Stimulated activated CD8-positive, alpha-beta memory T cell treated with anti-CD3 and anti-CD28 coated beads, Interleukin-7, amount 100 ng/mL, for 24 hours (primary cell): ENCODE measurements at regions not wholly inside any gene's neighbourhood (a gene's known extent, or its start where the extent isn't known, plus 50 kb on each side); places are given as distances from the start of the nearest gene placed in this dataset.
"Not testable (repeated sequence)": the region's sequence is repeated elsewhere in the genome, so short reads cannot be mapped to it uniquely, and the experiment has no call there.

Experiments
- DNase-seq: peaks from one replicate; pipeline ENCODE4 v3.0.0-alpha.2; 2020; ENCODE audit warnings: low read depth

GRCh38 chr17:68097161-68097805, 61.7 kb downstream of the KPNA2 start:
- no peak for DNase-seq

DNA sequence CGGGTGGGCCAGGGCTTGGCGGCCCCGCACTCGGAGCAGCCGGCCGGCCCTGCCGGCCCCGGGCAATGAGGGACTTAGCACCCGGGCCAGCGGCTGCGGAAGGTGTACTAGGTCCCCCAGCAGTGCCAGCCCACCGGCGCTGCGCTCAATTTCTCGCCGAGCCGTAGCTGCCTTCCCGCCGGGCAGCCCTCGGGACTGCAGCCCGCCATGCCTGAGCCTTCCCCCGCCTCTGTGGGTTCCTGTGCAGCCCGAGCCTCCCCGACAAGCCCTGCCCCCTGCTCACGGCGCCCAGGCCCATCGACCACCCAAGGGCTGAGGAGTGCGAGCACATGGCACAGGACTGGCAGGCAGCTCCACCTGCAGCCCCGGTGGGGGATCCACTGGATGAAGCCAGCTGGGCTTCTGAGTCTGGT, 63.8 kb downstream of the KPNA2 start:
- not testable (repeated sequence) for DNase-seq

DNA sequence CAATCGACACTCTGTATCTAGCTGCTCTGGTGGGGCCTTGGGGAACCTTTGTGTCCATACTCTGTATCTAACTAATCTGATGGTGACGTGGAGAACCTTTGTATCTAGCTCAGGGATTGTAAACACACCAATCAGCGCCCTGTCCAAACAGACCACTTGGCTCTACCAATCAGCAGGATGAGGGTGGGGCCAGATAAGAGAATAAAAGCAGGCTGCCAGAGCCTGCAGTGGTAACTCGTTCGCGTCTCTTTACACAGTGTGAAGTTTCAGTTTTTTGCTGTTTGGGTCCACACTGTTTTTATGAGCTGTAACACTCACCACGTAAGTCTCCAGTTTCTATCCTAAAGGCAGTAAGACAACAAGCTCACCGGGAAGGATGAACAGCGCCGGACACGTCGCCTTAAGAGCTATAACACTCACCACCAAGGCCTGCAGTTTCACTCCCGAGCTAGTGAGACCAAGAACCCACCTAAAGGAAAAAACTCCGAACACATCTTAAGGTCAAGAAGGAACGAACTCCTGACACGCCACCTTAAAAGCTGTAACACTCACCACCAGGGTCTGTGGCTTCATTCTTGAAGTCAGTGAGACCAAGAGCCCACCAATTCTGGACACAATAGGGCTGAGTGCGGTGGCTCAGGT, 64.6 kb downstream of the KPNA2 start:
- DNase-seq = no peak

DNA sequence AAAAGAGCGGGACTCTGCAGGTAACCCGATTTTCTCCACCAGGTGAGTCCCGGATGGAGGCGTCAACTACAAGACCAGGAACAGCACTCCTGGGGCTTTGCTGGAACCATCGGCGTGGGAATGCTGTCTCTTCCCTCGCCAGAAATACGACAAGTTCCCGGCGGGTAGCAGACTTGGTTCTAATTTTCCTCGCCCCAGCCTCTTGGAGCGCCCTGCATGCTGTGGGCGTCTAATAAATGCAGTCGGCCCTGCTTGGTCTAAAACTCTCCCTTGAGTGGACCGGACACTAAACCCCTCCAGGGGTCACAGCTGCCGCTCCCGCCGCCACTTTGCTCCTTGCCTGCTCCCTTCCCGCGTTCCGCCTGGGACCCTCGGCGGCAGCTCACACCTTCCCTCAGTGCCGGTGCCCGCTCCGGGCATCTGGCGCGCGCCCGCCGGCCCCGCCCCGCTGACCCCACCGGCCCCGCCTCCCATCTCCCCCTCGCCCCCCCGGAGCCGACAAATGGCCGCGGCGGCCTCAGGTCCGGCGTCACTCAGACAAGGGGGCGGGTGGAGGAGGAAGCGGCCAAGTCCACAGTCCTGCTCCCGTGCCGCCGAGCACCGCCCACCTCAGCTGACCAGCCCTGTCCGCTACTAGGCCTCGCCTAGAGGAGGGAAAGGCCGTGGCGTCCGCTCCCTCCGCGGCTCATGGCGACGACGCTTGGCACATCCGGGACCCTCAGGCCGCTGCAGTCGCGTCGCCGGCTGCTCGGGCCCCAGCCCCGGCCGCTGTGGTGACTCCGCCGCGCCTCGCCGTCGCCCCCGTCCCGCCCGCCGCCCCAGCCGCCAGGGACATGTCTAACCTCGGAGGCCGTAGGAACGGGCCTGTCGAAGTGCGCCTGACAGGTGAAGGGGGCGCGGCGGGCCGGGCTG, 65.8 kb downstream of the KPNA2 start:
- peak; percentile 50 for DNase-seq

GRCh38 chr17:68101987-68102314, 66.4 kb downstream of the KPNA2 start:
- no peak for DNase-seq

GRCh38 chr17:68102318-68102758, 66.8 kb downstream of the KPNA2 start:
- DNase-seq = no peak

DNA sequence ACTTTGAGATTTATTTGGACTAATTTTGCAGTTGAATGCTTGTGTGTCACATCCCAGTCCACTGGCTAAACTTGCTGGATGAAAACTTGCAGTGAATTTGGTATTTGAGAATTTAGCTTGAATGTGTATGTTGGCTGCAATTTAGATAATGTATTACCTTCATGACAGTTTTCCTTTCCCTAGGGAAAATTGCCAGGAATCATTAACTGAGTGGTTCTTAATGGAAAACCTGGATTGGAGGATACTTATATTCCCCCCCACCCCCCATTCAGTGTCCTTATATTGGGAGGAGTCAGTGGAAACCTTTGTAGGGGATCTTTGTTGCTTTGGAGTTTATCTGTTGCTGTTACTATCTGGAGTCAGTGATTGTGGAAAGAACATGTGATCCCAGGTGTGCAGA, 67.6 kb downstream of the KPNA2 start:
- no peak for DNase-seq

DNA sequence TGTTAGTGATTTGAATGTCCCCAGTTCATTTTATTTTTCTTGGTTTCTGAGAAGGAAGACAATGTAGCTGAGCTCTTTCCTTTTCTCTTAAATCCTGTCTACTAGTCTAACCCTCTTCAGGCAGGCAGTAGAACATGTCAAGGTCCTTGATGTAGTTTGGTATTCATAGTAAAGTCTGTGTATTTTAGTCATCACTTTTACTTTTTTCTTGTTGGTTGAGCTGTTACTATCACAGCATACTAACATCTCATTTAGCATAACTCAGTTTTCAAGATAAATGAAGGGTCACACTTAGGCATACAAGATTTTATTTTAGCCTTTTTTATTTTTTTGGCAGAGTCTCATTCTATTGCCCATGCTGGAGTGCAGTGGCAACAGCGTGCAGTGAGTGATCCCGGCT, 70.5 kb downstream of the KPNA2 start:
- no peak for DNase-seq

DNA sequence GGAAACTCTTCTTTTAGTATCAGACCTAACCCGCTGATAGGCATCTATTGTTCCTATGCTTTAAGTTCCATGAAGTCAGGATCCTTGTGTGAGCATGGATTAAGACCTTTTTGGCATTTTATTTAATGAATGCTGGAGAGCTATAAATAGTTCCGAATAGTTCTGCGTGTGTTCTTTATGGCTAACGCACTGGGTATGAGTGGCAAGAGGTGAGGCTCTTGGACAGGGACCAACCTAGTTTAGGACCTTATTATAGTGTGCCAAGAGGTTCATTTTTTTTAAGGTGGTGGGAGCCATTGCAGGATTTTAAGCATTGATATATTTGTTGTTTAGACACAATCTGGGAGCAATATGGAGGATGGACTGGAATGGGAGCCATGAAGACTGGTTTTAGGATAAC, 71.8 kb downstream of the KPNA2 start:
- DNase-seq = no peak

GRCh38 chr17:68108313-68109000, 72.9 kb downstream of the KPNA2 start:
- no peak for DNase-seq

- not testable (repeated sequence) for DNase-seq
These were observed 73.9 kb downstream of the KPNA2 start for GRCh38 chr17:68109404-68109803.

GRCh38 chr17:68116211-68116610, 80.7 kb downstream of the KPNA2 start:
- not testable (repeated sequence) for DNase-seq

DNA sequence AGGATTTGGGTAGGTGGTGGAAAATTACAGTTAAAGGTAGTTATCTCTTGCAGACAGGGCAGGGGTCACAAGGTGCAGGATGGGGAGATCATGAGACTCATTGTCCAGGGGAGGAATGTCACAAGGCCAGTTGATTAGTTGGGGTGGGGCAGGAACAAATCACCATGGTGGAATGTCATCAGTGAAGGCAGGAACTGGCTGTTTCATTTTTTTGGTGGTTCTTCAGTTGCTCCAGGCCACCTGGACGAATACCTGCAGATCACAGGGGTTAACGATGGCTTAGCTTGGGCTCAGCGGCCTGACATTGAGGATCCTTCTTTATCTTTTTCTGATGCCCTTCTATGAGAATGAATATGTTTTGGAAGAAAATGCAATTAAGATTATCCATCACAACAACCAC, 87.1 kb downstream of the KPNA2 start:
- no peak for DNase-seq

DNA sequence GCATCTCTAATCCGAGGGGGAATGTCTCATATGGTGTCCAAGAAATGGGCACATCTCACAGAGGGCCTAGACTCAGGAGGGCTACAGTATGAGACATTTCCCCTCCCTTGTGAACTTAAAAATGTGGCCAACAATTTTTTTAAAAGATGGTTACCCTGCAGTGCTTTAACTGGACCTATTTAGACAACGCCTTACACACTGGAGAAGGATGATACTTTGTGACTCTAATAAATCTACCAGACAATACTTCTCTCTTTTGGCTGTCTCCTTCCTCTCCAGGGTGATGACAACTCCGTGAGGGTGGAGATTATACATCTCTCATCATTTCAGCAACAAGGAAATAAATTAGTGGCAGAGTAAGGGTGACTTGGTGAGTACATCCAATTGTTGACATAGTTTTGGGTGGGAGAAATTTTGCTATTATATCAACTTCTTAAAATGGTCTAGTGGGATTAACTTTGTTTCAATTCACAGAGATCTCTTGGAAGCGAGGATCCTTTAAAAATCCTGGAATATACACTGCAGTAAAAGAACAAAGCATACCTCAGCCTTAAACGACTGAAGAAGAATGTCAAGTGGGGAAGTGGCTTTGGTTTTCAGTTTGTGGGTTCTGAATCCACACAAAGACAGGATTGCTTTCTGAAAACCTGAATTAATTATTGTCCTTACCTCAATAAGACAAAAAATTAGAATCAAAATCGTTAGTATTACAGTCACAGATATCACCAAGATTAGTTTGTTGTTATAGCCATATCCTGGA, 89.8 kb downstream of the KPNA2 start:
- DNase-seq = no peak

DNA sequence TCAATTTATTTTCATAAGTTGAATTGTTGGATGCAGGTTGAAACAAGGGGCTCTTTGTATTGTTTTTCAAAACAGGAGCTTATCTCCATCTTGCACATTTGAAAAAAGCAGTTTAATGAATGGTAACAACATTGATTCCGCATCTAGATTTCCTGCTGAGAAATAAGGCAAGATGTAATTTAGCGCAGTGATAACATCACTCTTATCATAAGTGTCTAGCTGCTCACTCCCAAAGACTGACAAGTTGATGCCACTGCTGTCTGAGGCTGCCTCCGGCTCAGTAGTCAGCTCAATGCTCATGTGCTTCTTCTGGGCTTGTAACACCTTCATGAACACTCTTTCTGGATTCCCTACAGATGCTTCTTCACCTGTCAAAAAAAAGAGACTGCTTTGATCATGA, 92.4 kb downstream of the KPNA2 start:
- DNase-seq = no peak

GRCh38 chr17:68131456-68131855, 95.9 kb downstream of the KPNA2 start:
- no peak for DNase-seq

GRCh38 chr17:68133346-68134045, 98.0 kb downstream of the KPNA2 start:
- no peak for DNase-seq

DNA sequence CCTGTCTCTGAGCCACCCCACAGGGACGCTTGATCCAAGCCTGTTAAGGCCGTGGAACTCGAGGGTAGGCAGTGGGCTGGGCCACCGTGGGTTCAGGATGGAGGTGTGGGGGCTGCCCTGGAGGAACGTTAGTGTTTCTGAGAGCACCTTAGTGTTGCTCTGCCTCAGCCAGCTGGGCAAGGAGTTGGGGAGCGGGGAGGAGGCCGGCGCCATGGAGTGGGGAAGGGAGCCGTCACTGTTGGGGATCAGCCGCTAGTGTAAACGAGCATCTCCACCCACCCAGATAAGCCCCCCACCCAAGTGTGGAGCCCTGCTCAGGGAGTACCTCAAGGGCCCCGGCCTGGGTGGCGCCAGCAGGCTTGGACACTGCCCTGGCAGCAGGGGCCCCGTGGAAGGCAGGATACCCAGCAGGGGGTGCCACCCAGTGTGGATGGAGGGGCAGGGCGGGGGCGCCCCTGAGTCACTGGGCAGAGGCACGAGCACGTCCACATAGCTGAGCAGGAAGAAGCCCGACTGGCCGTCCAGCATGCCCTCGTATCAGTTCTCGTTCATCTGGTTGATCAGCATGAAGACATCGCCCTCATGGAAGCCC, 98.6 kb downstream of the KPNA2 start:
- DNase-seq = no peak

DNA sequence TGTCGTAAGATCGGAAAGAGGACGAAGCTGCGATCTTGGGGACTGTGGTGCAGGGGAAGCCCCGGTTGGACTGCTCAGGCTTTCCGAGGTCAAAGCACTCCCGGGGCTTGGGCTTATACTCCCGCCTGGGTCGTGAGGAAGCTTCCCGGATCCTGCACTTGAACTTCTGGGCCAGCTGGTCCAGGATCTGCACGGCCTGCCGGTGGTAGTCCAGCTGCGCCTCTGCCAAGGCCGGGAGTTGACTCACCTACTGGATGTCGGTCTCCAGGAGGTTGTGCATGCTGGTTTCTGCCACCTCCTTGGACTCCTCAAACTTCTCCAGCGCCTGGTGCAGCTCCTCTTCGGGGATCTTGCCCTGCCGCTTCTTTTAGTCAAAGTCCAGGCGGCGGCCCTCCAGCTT, 99.2 kb downstream of the KPNA2 start:
- no peak for DNase-seq

DNA sequence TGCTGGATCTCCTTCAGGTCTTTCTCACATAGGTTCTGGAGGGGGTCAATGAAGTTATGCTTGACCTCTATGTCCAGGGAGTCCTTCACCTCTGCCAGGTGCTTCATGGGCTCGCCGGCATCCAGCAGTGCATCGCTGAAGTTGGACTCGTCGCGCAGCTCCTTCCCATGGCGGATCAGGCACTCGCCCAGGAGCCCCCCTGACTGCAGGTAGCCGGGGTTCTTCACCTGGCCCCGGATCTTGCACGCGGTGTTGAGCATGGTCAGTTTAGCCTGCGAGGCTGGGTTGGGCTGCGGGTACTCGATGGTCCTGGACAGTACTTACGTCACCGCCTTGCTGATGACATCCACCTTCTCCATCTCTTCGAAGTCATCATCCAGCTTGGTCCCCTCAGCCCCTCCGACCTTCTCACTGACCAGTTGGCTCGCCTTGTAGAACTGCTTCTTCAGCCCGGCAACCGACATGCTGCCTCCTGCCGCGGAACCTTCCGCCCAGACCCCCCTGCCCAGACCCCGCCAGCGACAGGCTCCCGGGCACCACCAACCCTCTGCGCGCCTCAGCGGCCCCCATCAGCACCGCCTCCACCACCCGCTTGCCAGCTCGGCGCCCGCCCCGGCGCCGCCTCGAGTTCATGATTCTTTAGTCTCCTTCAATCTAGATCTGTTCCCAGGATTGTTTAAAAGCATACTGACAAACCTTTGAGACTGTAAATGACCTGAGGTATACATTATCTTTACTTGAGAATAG, 99.8 kb downstream of the KPNA2 start:
- no peak for DNase-seq
